Lower lobe of right lung (tissue), 2 donors: ENCODE measurements at regions not wholly inside any gene's neighbourhood (a gene's known extent, or its start where the extent isn't known, plus 50 kb on each side); places are given as distances from the start of the nearest gene placed in this dataset.

Experiments
- ATAC-seq, 2 donors: fragments of 200-7000 bp; cut with Tn5 transposase; one replicate each; pipeline ENCODE4 v1.9.1; 2020 to 2022; ENCODE audit warnings: mild to moderate bottlenecking in 2 of 2, moderate library complexity in 2 of 2
- DNase-seq: peaks from one replicate; pipeline ENCODE4 v3.0.0-alpha.2; 2020
- H3K27ac ChIP-seq: fragments of 200-600 bp; one replicate; pipeline ENCODE4 v1.8.0; 2022
- H3K27me3 ChIP-seq: fragments of 200-600 bp; one replicate; pipeline ENCODE4 v1.8.0; 2022; ENCODE audit warnings: low read depth
- H3K36me3 ChIP-seq: fragments of 200-600 bp; one replicate; pipeline ENCODE4 v1.8.0; 2022; ENCODE audit warnings: mild to moderate bottlenecking
- H3K4me1 ChIP-seq: fragments of 200-600 bp; one replicate; pipeline ENCODE4 v1.8.0; 2022
- H3K4me3 ChIP-seq: fragments of 200-600 bp; one replicate; pipeline ENCODE4 v1.8.0; 2022; ENCODE audit warnings: mild to moderate bottlenecking
- H3K9me3 ChIP-seq: fragments of 200-600 bp; one replicate; pipeline ENCODE4 v1.8.0; 2022
- intact Hi-C: fragments of 100-400 bp; cut with DNase I; formaldehyde crosslinking; loops from one replicate; pipeline ENCODE4 v1.11.0; 2022
- TF ChIP-seq, protein P1 (sequence below): fragments of 200-600 bp; IDR thresholded peaks from one replicate; pipeline ENCODE4 v1.8.0; 2022; ENCODE audit warnings: antibody characterized with exemption, mild to moderate bottlenecking
- donor health status: DM: no; HTN: yes; CAD: no; lungs with severe emphysema.

DNA sequence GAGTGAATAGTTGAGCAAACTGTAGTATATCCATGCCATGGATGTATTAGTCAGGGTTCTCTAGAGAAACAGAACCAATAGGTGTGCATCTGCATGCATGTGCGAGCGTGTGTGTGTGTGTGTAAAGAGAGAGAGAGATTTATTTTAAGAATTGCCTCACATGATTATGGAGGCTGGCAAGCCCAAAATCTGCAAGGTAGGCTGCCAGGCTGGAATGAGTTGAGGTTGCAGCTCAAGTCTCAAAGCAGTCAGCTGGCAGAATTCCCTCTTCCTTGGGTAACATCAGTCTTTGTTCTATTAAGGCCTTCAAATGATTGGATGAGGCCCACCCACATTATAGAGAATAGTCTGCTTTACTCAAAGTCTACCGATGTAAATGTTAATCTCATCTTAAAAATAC lies 187.8 kb downstream of the ANAPC1 start:
- DNase-seq, result no peak
- intact Hi-C loops, result no loop called here
- H3K27me3 ChIP-seq, result no peaks in the 10 kb centered on the region
- H3K9me3 ChIP-seq, result no peaks in the 10 kb centered on the region
- H3K27ac ChIP-seq, result no peak overlapping the region
- H3K4me3 ChIP-seq, result no peak overlapping the region
- TF ChIP-seq, protein P1, sequence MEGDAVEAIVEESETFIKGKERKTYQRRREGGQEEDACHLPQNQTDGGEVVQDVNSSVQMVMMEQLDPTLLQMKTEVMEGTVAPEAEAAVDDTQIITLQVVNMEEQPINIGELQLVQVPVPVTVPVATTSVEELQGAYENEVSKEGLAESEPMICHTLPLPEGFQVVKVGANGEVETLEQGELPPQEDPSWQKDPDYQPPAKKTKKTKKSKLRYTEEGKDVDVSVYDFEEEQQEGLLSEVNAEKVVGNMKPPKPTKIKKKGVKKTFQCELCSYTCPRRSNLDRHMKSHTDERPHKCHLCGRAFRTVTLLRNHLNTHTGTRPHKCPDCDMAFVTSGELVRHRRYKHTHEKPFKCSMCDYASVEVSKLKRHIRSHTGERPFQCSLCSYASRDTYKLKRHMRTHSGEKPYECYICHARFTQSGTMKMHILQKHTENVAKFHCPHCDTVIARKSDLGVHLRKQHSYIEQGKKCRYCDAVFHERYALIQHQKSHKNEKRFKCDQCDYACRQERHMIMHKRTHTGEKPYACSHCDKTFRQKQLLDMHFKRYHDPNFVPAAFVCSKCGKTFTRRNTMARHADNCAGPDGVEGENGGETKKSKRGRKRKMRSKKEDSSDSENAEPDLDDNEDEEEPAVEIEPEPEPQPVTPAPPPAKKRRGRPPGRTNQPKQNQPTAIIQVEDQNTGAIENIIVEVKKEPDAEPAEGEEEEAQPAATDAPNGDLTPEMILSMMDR, result no peak
- H3K36me3 ChIP-seq, result no peaks in the 10 kb centered on the region
- no peak for ATAC-seq
- peaks cover 17% of the 10 kb centered on the region for H3K4me1 ChIP-seq

DNA sequence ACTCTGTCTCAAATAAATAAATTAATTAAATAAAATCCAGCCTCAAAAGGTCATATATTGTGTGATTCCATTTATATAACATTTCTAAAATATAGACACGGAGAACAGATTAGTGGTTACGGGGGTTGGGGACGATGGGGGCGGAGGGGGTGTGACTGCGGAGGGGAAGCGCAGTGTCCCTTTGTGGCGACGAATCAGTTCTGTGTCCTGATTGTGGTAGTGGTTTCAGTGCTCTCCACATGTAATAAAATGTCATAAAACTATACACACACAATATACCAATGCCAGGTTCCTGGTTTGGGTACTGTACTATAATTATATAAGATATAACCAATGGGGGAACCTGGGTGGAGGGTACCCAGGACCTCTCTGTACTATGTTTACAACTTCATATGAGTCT lies 186.4 kb downstream of the ANAPC1 start:
- no peak for ATAC-seq
- TF ChIP-seq, protein P1, result no peak
- DNase-seq, result no peak
- Histone ChIP-seq H3K27ac (no peak overlapping the region), H3K36me3 (no peaks in the 10 kb centered on the region), H3K4me3 (no peak overlapping the region), H3K4me1 (peaks cover 26% of the 10 kb centered on the region), H3K27me3 (no peaks in the 10 kb centered on the region), H3K9me3 (no peaks in the 10 kb centered on the region)
- intact Hi-C loops, result no loop called here

DNA sequence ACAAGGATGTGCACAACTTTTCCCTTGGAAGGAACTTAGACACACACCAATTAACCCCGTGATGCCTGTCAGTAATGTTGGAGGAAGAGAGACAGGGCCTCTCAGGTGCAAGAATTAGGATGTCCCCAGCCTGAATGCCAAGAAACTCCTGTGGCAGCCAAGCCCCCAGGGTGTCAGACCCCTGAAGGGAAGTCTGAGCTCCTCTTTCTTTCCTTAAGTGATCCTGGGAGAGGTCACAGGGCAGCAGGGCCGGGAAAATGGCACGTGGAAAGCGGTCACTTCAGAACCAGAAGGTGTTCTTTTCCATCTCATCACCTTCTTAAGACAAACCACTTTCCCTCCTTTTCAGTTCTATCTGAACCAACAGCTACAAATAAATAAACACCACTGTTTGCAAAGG lies 185.9 kb downstream of the ANAPC1 start:
- DNase-seq (no peak), ATAC-seq (no peak)
- intact Hi-C loops, result no loop called here
- no peak overlapping the region for H3K4me3 ChIP-seq
- no peaks in the 10 kb centered on the region for H3K9me3 ChIP-seq
- no peaks in the 10 kb centered on the region for H3K27me3 ChIP-seq
- H3K36me3 ChIP-seq, result no peaks in the 10 kb centered on the region
- peaks cover 26% of the 10 kb centered on the region for H3K4me1 ChIP-seq
- TF ChIP-seq, protein P1, result no peak
- no peak overlapping the region for H3K27ac ChIP-seq

DNA sequence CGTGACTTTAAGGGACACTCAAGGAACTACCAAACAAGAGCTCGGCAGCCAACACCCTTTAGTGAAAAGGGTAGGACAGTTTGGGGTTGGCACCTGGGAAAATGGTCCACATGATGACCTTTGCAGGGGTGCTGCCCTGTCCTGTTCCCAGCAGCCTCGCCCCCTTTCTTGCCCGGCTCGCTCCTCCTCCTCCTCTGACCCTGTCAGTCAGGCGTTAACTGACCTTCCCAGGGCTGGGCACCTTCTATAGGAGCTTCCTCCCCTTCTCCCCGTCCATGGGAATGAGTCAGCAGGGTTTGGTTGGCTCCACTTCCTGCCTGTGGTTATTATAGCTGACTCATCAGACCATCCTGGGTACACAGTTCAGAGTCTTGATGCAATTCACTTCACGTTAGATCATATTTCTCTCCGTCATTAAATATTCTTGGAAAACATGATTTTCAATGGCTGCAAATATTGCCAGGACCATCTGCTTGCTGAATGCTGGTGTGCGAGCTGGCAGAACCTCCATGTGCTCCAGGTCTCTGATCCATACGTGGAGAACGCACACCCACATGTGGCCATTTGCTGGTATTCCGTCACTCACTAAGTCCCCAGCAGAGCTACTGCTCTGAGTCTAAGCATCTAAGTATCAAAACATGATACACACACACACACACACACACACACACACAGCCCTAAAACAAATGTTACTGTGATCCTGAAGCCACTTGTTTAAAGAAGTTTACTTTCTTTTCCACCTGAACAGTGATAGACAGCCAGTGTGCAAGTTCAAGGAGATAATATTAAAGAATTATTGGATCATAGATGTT lies 185.0 kb downstream of the ANAPC1 start:
- Histone ChIP-seq H3K4me3 (no peak overlapping the region), H3K27ac (no peak overlapping the region), H3K36me3 (no peaks in the 10 kb centered on the region), H3K4me1 (peaks cover 26% of the 10 kb centered on the region), H3K27me3 (no peaks in the 10 kb centered on the region), H3K9me3 (no peaks in the 10 kb centered on the region)
- DNase-seq (peak; percentile 79), ATAC-seq (peak; percentile 92 to 94)
- intact Hi-C loops, result no loop called here
- TF ChIP-seq, protein P1, result no peak

DNA sequence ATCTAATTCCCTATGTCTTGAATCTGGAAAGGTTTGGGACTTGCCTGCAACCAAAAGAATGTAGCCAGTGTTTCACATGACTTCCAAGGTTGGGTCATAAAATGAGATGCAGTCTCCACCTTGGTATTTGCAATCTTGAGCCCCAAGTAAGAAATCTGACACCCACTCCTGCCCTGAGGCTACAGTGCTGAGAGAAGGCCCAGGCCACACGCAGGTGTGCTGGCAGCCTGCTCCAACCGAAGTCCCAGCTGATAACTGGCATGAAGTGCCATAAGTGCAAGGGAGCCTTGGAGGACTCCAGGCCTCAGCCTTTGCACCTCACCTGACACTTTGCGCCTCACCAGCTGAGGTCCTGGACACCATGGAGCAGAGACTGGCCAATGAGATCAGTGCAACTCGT lies 182.7 kb downstream of the ANAPC1 start:
- intact Hi-C loops, result no loop called here
- Histone ChIP-seq H3K36me3 (no peaks in the 10 kb centered on the region), H3K9me3 (no peaks in the 10 kb centered on the region), H3K4me3 (no peak overlapping the region), H3K27me3 (no peaks in the 10 kb centered on the region), H3K4me1 (peaks cover 35% of the 10 kb centered on the region), H3K27ac (no peak overlapping the region)
- DNase-seq (no peak), ATAC-seq (no peak)
- TF ChIP-seq, protein P1, result no peak
